ENCODE measurements at regions not wholly inside any gene's neighbourhood (a gene's known extent, or its start where the extent isn't known, plus 50 kb on each side); places are given as distances from the start of the nearest gene placed in this dataset.

GRCh38 chr3:170776887-170777563, 93.0 kb downstream of the RPL22L1 start:
- no peak for TF ChIP-seq EZH2phosphoT487 (IDR thresholded peaks at IDR 0.05; ENCODE audit: borderline replicate concordance)
- no peak for TF ChIP-seq CTCF (conservative IDR thresholded peaks at IDR 0.05; ENCODE audit: low read length)
